B cell (primary cell): ENCODE measurements at regions not wholly inside any gene's neighbourhood (a gene's known extent, or its start where the extent isn't known, plus 50 kb on each side); places are given as distances from the start of the nearest gene placed in this dataset.

Experiments used
- ATAC-seq: fragments of 200-7000 bp; cut with Tn5 transposase; one replicate; pipeline ENCODE4 v1.10.0; 2021; ENCODE audit warnings: low read depth, mild to moderate bottlenecking, moderate number of reproducible peaks, moderate library complexity
- CTCF ChIA-PET: fragments of 350-600 bp; sonication (Branson Sonifier 250); formaldehyde crosslinking; loops from one replicate; lab custom pipeline; 2021; ENCODE audit warnings: antibody characterized with exemption, inconsistent platforms; lab: Charles Lee
- POLR2A ChIA-PET: fragments of 350-600 bp; sonication (Branson Sonifier 250); formaldehyde crosslinking; loops from one replicate; lab custom pipeline; 2021; ENCODE audit warnings: antibody characterized with exemption; lab: Charles Lee
- DNase-seq: peaks from one replicate; pipeline ENCODE4 v3.0.0; 2013
- H2AFZ ChIP-seq: 2 replicates; pipeline ENCODE4 v1.6.1; 2012; ENCODE audit warnings: mild to moderate bottlenecking, low read depth, low read length; ENCODE audit not compliant: insufficient read depth, poor library complexity, severe bottlenecking
- H3K27ac ChIP-seq, 2 donors: 1 replicate in 1 of 2; 2 replicates in 1 of 2; pipeline ENCODE4 v1.5.1; 2012 to 2013; ENCODE audit warnings: low read length in 2 of 2, mild to moderate bottlenecking in 2 of 2, moderate library complexity in 1 of 2
- H3K27me3 ChIP-seq, 4 experiments: fragments of 200-600 bp in 1 of 4; sonication (generic) in 1 of 4; replicated peaks in 1 of 4; 1 replicate in 2 of 4; 2 replicates in 2 of 4; pipeline versions ENCODE4 v1.6.1 to v1.7.0; 2013 to 2016; ENCODE audit warnings: low read length in 3 of 4, mild to moderate bottlenecking in 2 of 4, mixed read lengths in 1 of 4, moderate library complexity in 1 of 4; ENCODE audit not compliant: insufficient read depth in 4 of 4, control insufficient read depth in 3 of 4; ENCODE audit errors: control extremely low read depth in 1 of 4
- H3K36me3 ChIP-seq, 2 experiments: replicated peaks in 1 of 2; 1 replicate in 1 of 2; 2 replicates in 1 of 2; pipeline versions ENCODE4 v1.6.1 to v1.7.1; 2013; ENCODE audit warnings: low read length in 1 of 2; ENCODE audit not compliant: insufficient read depth in 2 of 2, control insufficient read depth in 1 of 2; ENCODE audit errors: control extremely low read depth in 1 of 2, extremely low read depth in 1 of 2
- H3K4me1 ChIP-seq, 2 donors: fragments of 200-600 bp in 1 of 2; sonication (generic) in 1 of 2; 1 replicate in 1 of 2; 2 replicates in 1 of 2; pipeline versions ENCODE4 v1.5.1 to v1.6.1; 2013 to 2017; ENCODE audit warnings: low read length in 2 of 2; ENCODE audit not compliant: control insufficient read depth in 2 of 2, insufficient read depth in 2 of 2
- H3K4me2 ChIP-seq: replicated peaks from 2 replicates; pipeline ENCODE3; 2012; ENCODE audit warnings: mild to moderate bottlenecking, low read depth, low read length; ENCODE audit not compliant: poor library complexity, severe bottlenecking
- H3K4me3 ChIP-seq, 5 experiments: fragments of 200-600 bp in 1 of 5; sonication (generic) in 1 of 5; 1 replicate in 3 of 5; 2 replicates in 2 of 5; pipeline versions ENCODE4 v1.5.1 to v1.7.0; 2011 to 2016; ENCODE audit warnings: low read length in 4 of 5, mild to moderate bottlenecking in 4 of 5, low read depth in 2 of 5, control low read depth in 1 of 5, moderate library complexity in 1 of 5; ENCODE audit not compliant: insufficient read depth in 1 of 5; ENCODE audit errors: control extremely low read depth in 1 of 5, extremely low read depth in 1 of 5
- H3K79me2 ChIP-seq: fragments of 200-600 bp; sonication (generic); one replicate; pipeline ENCODE4 v1.6.0; 2016; ENCODE audit warnings: low read length; ENCODE audit not compliant: control insufficient read depth, insufficient read depth
- H3K9ac ChIP-seq: fragments of 200-600 bp; sonication (generic); 2 replicates; pipeline ENCODE4 v1.6.1; 2017; ENCODE audit warnings: mild to moderate bottlenecking, low read length, moderate library complexity
- H3K9me3 ChIP-seq, 3 donors: one replicate each; pipeline versions ENCODE4 v1.6.1 to v1.7.1; 2013; ENCODE audit warnings: low read length in 2 of 3; ENCODE audit not compliant: control insufficient read depth in 2 of 3, insufficient read depth in 1 of 3; ENCODE audit errors: control extremely low read depth in 1 of 3
- H4K20me1 ChIP-seq: 2 replicates; pipeline ENCODE4 v1.6.0; 2012; ENCODE audit warnings: mild to moderate bottlenecking, low read length; ENCODE audit not compliant: insufficient read depth, control insufficient read depth, poor library complexity, severe bottlenecking
- H3K27ac Mint-ChIP-seq: one replicate; pipeline ENCODE4 v1.8.0; 2021; ENCODE audit warnings: mixed read lengths
- H3K27me3 Mint-ChIP-seq: one replicate; pipeline ENCODE4 v1.8.0; 2021; ENCODE audit warnings: mixed read lengths
- H3K4me1 Mint-ChIP-seq: one replicate; pipeline ENCODE4 v1.8.0; 2021; ENCODE audit warnings: mixed read lengths
- H3K4me3 Mint-ChIP-seq: one replicate; pipeline ENCODE4 v1.8.0; 2021; ENCODE audit warnings: mixed read lengths
- H3K9me3 Mint-ChIP-seq: one replicate; pipeline ENCODE4 v1.8.0; 2022; ENCODE audit warnings: mixed read lengths; ENCODE audit not compliant: insufficient read depth
- EZH2 ChIP-seq: IDR thresholded peaks from 2 replicates; pipeline ENCODE4 v1.6.1; 2012; ENCODE audit warnings: borderline replicate concordance, low read depth, mild to moderate bottlenecking, moderate library complexity, low read length; ENCODE audit not compliant: insufficient read depth, poor library complexity, severe bottlenecking
- WGBS: methylation state at CpG from one replicate; pipeline ENCODE4 v1.1.5; 2013; ENCODE audit warnings: missing lambda C conversion rate; ENCODE audit not compliant: insufficient coverage; 5-methylcytosine and 5-hydroxymethylcytosine counted together
- intact Hi-C: fragments of 100-400 bp; cut with micrococcal nuclease; formaldehyde crosslinking; loops from one replicate; pipeline ENCODE4 v1.10.0; 2022
- TF ChIP-seq, protein P1 (sequence below): fragments of 200-600 bp; IDR thresholded peaks from one replicate; pipeline ENCODE4 v1.8.0; 2022; ENCODE audit warnings: antibody characterized with exemption, mild to moderate bottlenecking

- Histone ChIP-seq H3K4me2 (no peak overlapping the region), H4K20me1 (no peaks in the 10 kb centered on the region), H3K9me3 (peaks cover 0 to 3% (median 0%) of the 10 kb centered on the region in 3 donors), H2AFZ (no peak overlapping the region), H3K4me1 (no peaks in the 10 kb centered on the region), H3K79me2 (no peaks in the 10 kb centered on the region), H3K27ac (no peak overlapping the region), H3K4me3 (no peak overlapping the region), H3K27me3 (no peaks in the 10 kb centered on the region), H3K36me3 (no peaks in the 10 kb centered on the region), H3K9ac (no peak overlapping the region)
- 50% methylated on average over 1 of the region's 2 CpGs for WGBS
- DNase-seq, result no peak
- intact Hi-C loops, result no loop called here
- Mint-ChIP-seq H3K27me3 (no peaks in the 10 kb centered on the region), H3K27ac (no peak overlapping the region), H3K4me1 (no peaks in the 10 kb centered on the region), H3K4me3 (no peak overlapping the region), H3K9me3 (no peaks in the 10 kb centered on the region)
- ChIA-PET CTCF (no interaction called here), POLR2A (no interaction called here)
- ATAC-seq, result no peak
- TF ChIP-seq EZH2, result no peak
- TF ChIP-seq, protein P1, sequence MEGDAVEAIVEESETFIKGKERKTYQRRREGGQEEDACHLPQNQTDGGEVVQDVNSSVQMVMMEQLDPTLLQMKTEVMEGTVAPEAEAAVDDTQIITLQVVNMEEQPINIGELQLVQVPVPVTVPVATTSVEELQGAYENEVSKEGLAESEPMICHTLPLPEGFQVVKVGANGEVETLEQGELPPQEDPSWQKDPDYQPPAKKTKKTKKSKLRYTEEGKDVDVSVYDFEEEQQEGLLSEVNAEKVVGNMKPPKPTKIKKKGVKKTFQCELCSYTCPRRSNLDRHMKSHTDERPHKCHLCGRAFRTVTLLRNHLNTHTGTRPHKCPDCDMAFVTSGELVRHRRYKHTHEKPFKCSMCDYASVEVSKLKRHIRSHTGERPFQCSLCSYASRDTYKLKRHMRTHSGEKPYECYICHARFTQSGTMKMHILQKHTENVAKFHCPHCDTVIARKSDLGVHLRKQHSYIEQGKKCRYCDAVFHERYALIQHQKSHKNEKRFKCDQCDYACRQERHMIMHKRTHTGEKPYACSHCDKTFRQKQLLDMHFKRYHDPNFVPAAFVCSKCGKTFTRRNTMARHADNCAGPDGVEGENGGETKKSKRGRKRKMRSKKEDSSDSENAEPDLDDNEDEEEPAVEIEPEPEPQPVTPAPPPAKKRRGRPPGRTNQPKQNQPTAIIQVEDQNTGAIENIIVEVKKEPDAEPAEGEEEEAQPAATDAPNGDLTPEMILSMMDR, result no peak
Observed at GRCh38 chr4:144831971-144832370, 186.0 kb downstream of the HHIP start.

- intact Hi-C loops, result no loop called here
Observed at GRCh38 chr4:144845411-144845810, 199.5 kb downstream of the HHIP start.

More at GRCh38 chr4:144845411-144845810, 199.5 kb downstream of the HHIP start:
- Mint-ChIP-seq H3K27me3 (no peaks in the 10 kb centered on the region), H3K4me1 (no peaks in the 10 kb centered on the region), H3K27ac (no peak overlapping the region), H3K4me3 (no peak overlapping the region), H3K9me3 (peaks cover 9% of the 10 kb centered on the region)
- H3K4me3 ChIP-seq, result no peak overlapping the region
- H3K9ac ChIP-seq, result no peak overlapping the region
- ChIA-PET CTCF (no interaction called here), POLR2A (no interaction called here)
- H3K9me3 ChIP-seq, result no peaks in the 10 kb centered on the region
- H4K20me1 ChIP-seq, result no peaks in the 10 kb centered on the region
- no peaks in the 10 kb centered on the region for H3K36me3 ChIP-seq
- H3K79me2 ChIP-seq, result no peaks in the 10 kb centered on the region
- H3K27ac ChIP-seq, result no peak overlapping the region
- TF ChIP-seq, protein P1, result no peak
- no peak for TF ChIP-seq EZH2
- ATAC-seq (no peak), DNase-seq (no peak)
- H3K4me1 ChIP-seq, result no peaks in the 10 kb centered on the region
- H3K4me2 ChIP-seq, result no peak overlapping the region
- H2AFZ ChIP-seq, result no peak overlapping the region
- H3K27me3 ChIP-seq, result no peaks in the 10 kb centered on the region
- 95% methylated on average over 8 of the region's 8 CpGs for WGBS
